Nephron (organoid): ENCODE measurements at regions not wholly inside any gene's neighbourhood (a gene's known extent, or its start where the extent isn't known, plus 50 kb on each side); places are given as distances from the start of the nearest gene placed in this dataset.
A peak's percentile ranks its signal among the peaks of the same experiment; 100 is the strongest.

Source experiments
- H3K27ac Mint-ChIP-seq, 3 experiments: 2 replicates each; pipeline ENCODE4 v1.8.0; 2020; ENCODE audit warnings: mixed read lengths in 3 of 3, mild to moderate bottlenecking in 2 of 3, moderate library complexity in 1 of 3
- H3K27me3 Mint-ChIP-seq: 2 replicates; pipeline ENCODE4 v1.8.0; 2021; ENCODE audit warnings: low read depth, mild to moderate bottlenecking, moderate library complexity, mixed read lengths
- H3K36me3 Mint-ChIP-seq: 2 replicates; pipeline ENCODE4 v1.8.0; 2020; ENCODE audit warnings: low read depth, mixed read lengths
- H3K4me1 Mint-ChIP-seq: 2 replicates; pipeline ENCODE4 v1.8.0; 2020; ENCODE audit warnings: mixed read lengths
- H3K4me3 Mint-ChIP-seq, 3 experiments: 2 replicates each; pipeline ENCODE4 v1.8.0; 2020; ENCODE audit warnings: mild to moderate bottlenecking in 3 of 3, mixed read lengths in 3 of 3, moderate library complexity in 2 of 3
- H3K9me3 Mint-ChIP-seq: 2 replicates; pipeline ENCODE4 v1.8.0; 2020; ENCODE audit warnings: mixed read lengths
- CTCF ChIP-seq, 3 experiments: fragments of 200-600 bp; sonication (generic); IDR thresholded peaks; one replicate each; pipeline ENCODE4 v1.5.0; 2021; ENCODE audit warnings: antibody characterized with exemption in 3 of 3; ENCODE audit not compliant: unreplicated experiment in 3 of 3

GRCh38 chr10:64586934-64587503 is 1065.8 kb downstream of the REEP3 start:
- peaks cover 6% of the 10 kb centered on the region for H3K27me3 Mint-ChIP-seq
- H3K4me1 Mint-ChIP-seq = no peaks in the 10 kb centered on the region
- no peak for TF ChIP-seq CTCF (IDR thresholded peaks at IDR 0.05; ENCODE audit: unreplicated experiment in 3 of 3)
- H3K9me3 Mint-ChIP-seq = peaks cover 2% of the 10 kb centered on the region
- H3K27ac Mint-ChIP-seq = no peak overlapping the region
- H3K4me3 Mint-ChIP-seq = no peak overlapping the region
- no peaks in the 10 kb centered on the region for H3K36me3 Mint-ChIP-seq

- Mint-ChIP-seq H3K9me3 (no peaks in the 10 kb centered on the region), H3K4me1 (no peaks in the 10 kb centered on the region), H3K4me3 (no peak overlapping the region), H3K36me3 (no peaks in the 10 kb centered on the region), H3K27me3 (peaks cover 3% of the 10 kb centered on the region), H3K27ac (no peak overlapping the region)
- TF ChIP-seq CTCF (IDR thresholded peaks at IDR 0.05; ENCODE audit: unreplicated experiment in 3 of 3) = no peak
Measured at GRCh38 chr10:64594072-64594471, 1072.9 kb downstream of the REEP3 start.

- H3K4me3 Mint-ChIP-seq = no peak overlapping the region
- no peaks in the 10 kb centered on the region for H3K9me3 Mint-ChIP-seq
- no peaks in the 10 kb centered on the region for H3K4me1 Mint-ChIP-seq
- no peaks in the 10 kb centered on the region for H3K36me3 Mint-ChIP-seq
- no peaks in the 10 kb centered on the region for H3K27me3 Mint-ChIP-seq
- no peak for TF ChIP-seq CTCF (IDR thresholded peaks at IDR 0.05; ENCODE audit: unreplicated experiment in 3 of 3)
- H3K27ac Mint-ChIP-seq = no peak overlapping the region
Measured at GRCh38 chr10:64598600-64598999, 1077.4 kb downstream of the REEP3 start.

- no peaks in the 10 kb centered on the region for H3K9me3 Mint-ChIP-seq
- H3K4me1 Mint-ChIP-seq = no peaks in the 10 kb centered on the region
- no peaks in the 10 kb centered on the region for H3K36me3 Mint-ChIP-seq
- no peak for TF ChIP-seq CTCF (IDR thresholded peaks at IDR 0.05; ENCODE audit: unreplicated experiment in 3 of 3)
- no peak overlapping the region for H3K27ac Mint-ChIP-seq
- no peak overlapping the region for H3K4me3 Mint-ChIP-seq
- H3K27me3 Mint-ChIP-seq = no peaks in the 10 kb centered on the region
Measured at GRCh38 chr10:64601298-64601697, 1080.1 kb downstream of the REEP3 start.

GRCh38 chr10:64617085-64617484 is 1095.9 kb downstream of the REEP3 start:
- Mint-ChIP-seq H3K9me3 (no peaks in the 10 kb centered on the region), H3K27ac (peak overlapping the region in 1 of 3 experiments; percentile 13), H3K4me3 (no peak overlapping the region), H3K4me1 (no peaks in the 10 kb centered on the region), H3K36me3 (no peaks in the 10 kb centered on the region), H3K27me3 (no peaks in the 10 kb centered on the region)
- TF ChIP-seq CTCF (IDR thresholded peaks at IDR 0.05; ENCODE audit: unreplicated experiment in 3 of 3) = no peak

- H3K4me1 Mint-ChIP-seq = no peaks in the 10 kb centered on the region
- H3K27me3 Mint-ChIP-seq = no peaks in the 10 kb centered on the region
- no peaks in the 10 kb centered on the region for H3K9me3 Mint-ChIP-seq
- no peaks in the 10 kb centered on the region for H3K36me3 Mint-ChIP-seq
- H3K27ac Mint-ChIP-seq = no peak overlapping the region
- no peak for TF ChIP-seq CTCF (IDR thresholded peaks at IDR 0.05; ENCODE audit: unreplicated experiment in 3 of 3)
- no peak overlapping the region for H3K4me3 Mint-ChIP-seq
Measured at GRCh38 chr10:64619102-64619501, 1097.9 kb downstream of the REEP3 start.
